A549 (cell line): ENCODE measurements at regions not wholly inside any gene's neighbourhood (a gene's known extent, or its start where the extent isn't known, plus 50 kb on each side); places are given as distances from the start of the nearest gene placed in this dataset.

Experiments
- ATAC-seq, 2 experiments: fragments of 200-7000 bp in 1 of 2; fragments of >200 bp in 1 of 2; cut with Nextera tagmentation in 1 of 2; cut with Tn5 transposase in 1 of 2; 3 replicates each; pipeline versions ENCODE4 v1.8.0 to v1.9.1; 2018 to 2020; ENCODE audit warnings: mild to moderate bottlenecking in 1 of 2, moderate library complexity in 1 of 2
- CTCF ChIA-PET: fragments of 300-600 bp; sonication (Branson Sonifier 250); formaldehyde crosslinking; extraction: SDS; loops from one replicate; lab custom pipeline; 2021; ENCODE audit warnings: antibody characterized with exemption, inconsistent platforms; lab: Yijun Ruan, JAX
- POLR2A ChIA-PET: fragments of 350-600 bp; formaldehyde crosslinking; extraction: SDS; loops from one replicate; lab custom pipeline; 2021; ENCODE audit warnings: antibody characterized with exemption, inconsistent platforms; lab: Yijun Ruan, JAX
- DNase-seq, 2 experiments: peaks; one replicate each; pipeline versions ENCODE4 v3.0.0 to v3.0.0-alpha.2; 2011 to 2016; ENCODE audit warnings: low read depth in 1 of 2, low spot score in 1 of 2
- FAIRE-seq: peaks from 2 replicates; lab custom pipeline; 2011; peaks lifted over from hg19 to GRCh38; lab: Jason Lieb, UNC
- H3K27ac ChIP-seq, 2 experiments: fragments of >200 bp; sonication (Bioruptor Twin); formaldehyde crosslinking; 3 replicates each; pipeline ENCODE4 v1.5.1; 2016 to 2017
- H3K4me1 ChIP-seq: fragments of >200 bp; sonication (Bioruptor Twin); formaldehyde crosslinking; 3 replicates; pipeline ENCODE4 v1.6.1; 2016
- H3K4me2 ChIP-seq: fragments of >200 bp; sonication (Bioruptor Twin); formaldehyde crosslinking; 3 replicates; pipeline ENCODE4 v1.6.1; 2016
- H3K4me3 ChIP-seq: fragments of >200 bp; sonication (Bioruptor Twin); formaldehyde crosslinking; 3 replicates; pipeline ENCODE4 v1.5.1; 2016
- H3K9me3 ChIP-seq: fragments of >200 bp; sonication (Bioruptor Twin); formaldehyde crosslinking; 3 replicates; pipeline ENCODE4 v1.6.1; 2016
- CBX2 ChIP-seq: fragments of 200-600 bp; sonication (generic); IDR thresholded peaks from 2 replicates; pipeline ENCODE4 v1.6.1; 2016; ENCODE audit warnings: low read depth, mild to moderate bottlenecking, borderline replicate concordance
- CBX8 ChIP-seq: fragments of 200-600 bp; sonication (generic); IDR thresholded peaks from 2 replicates; pipeline ENCODE4 v1.6.1; 2016
- CEBPB ChIP-seq, 2 experiments: fragments of >200 bp in 1 of 2; sonication (Bioruptor Twin) in 1 of 2; formaldehyde crosslinking in 1 of 2; IDR thresholded peaks; 2 replicates each; pipeline ENCODE4 v1.6.1; 2012 to 2016
- CHD4 ChIP-seq: fragments of 200-600 bp; sonication (generic); IDR thresholded peaks from 2 replicates; pipeline ENCODE4 v1.6.1; 2016; ENCODE audit warnings: antibody characterized with exemption, mild to moderate bottlenecking, borderline replicate concordance
- ELK1 ChIP-seq: fragments of 150-350 bp; IDR thresholded peaks from 2 replicates; pipeline ENCODE4 v1.6.1; 2014; ENCODE audit warnings: low read depth, mild to moderate bottlenecking, low read length
- EP300 ChIP-seq, 2 experiments: fragments of >200 bp; sonication (Bioruptor Twin); formaldehyde crosslinking; IDR thresholded peaks; 2 replicates in 1 of 2; 3 replicates in 1 of 2; pipeline ENCODE4 v1.6.1; 2016 to 2017
- GATA3 ChIP-seq: IDR thresholded peaks from 2 replicates; pipeline ENCODE4 v1.6.1; 2012; ENCODE audit warnings: borderline replicate concordance
- HES2 ChIP-seq: fragments of >200 bp; sonication (Bioruptor Twin); formaldehyde crosslinking; IDR thresholded peaks from 2 replicates; pipeline ENCODE4 v1.6.1; 2016
- HEYL ChIP-seq: fragments of 250-450 bp; sonication (Bioruptor Pico); IDR thresholded peaks from 2 replicates; pipeline ENCODE4 v1.8.0; 2021; ENCODE audit warnings: mild to moderate bottlenecking, moderate library complexity
- HOXB13 ChIP-seq: fragments of 250-450 bp; sonication (Bioruptor Pico); IDR thresholded peaks from 2 replicates; pipeline ENCODE4 v1.5.0; 2020; ENCODE audit warnings: low read depth, mild to moderate bottlenecking, moderate library complexity
- KDM1A ChIP-seq: fragments of 200-600 bp; sonication (generic); IDR thresholded peaks from 2 replicates; pipeline ENCODE4 v1.6.1; 2016; ENCODE audit warnings: low read depth, mild to moderate bottlenecking
- KDM5A ChIP-seq: fragments of 200-600 bp; sonication (generic); IDR thresholded peaks from 2 replicates; pipeline ENCODE4 v1.6.1; 2016; ENCODE audit warnings: antibody characterized with exemption, mild to moderate bottlenecking
- MAFK ChIP-seq: fragments of 450-650 bp; IDR thresholded peaks from 2 replicates; pipeline ENCODE4 v1.6.1; 2014; ENCODE audit not compliant: partially characterized antibody
- MYC ChIP-seq: IDR thresholded peaks from 2 replicates; pipeline ENCODE4 v1.6.1; 2012; ENCODE audit warnings: mild to moderate bottlenecking, inconsistent platforms, low read length, improper control_type of control experiment, borderline replicate concordance
- NPAS2 ChIP-seq: fragments of 250-450 bp; sonication (Bioruptor Pico); IDR thresholded peaks from 2 replicates; pipeline ENCODE4 v1.8.0; 2022; ENCODE audit warnings: mild to moderate bottlenecking, moderate library complexity, borderline replicate concordance
- NR3C1 ChIP-seq: fragments of >200 bp; sonication (Bioruptor Twin); formaldehyde crosslinking; IDR thresholded peaks from 3 replicates; pipeline ENCODE4 v1.6.1; 2017
- PBX3 ChIP-seq: IDR thresholded peaks from 2 replicates; pipeline ENCODE4 v1.6.1; 2012
- RARB ChIP-seq: fragments of 250-450 bp; sonication (Bioruptor Pico); IDR thresholded peaks from 2 replicates; pipeline ENCODE4 v1.8.0; 2021; ENCODE audit warnings: mild to moderate bottlenecking, moderate library complexity
- SMC3 ChIP-seq: fragments of >200 bp; sonication (Bioruptor Twin); formaldehyde crosslinking; IDR thresholded peaks from 3 replicates; pipeline ENCODE4 v1.6.1; 2018; ENCODE audit warnings: inconsistent platforms
- TP53 ChIP-seq: fragments of 250-450 bp; sonication (Bioruptor Pico); IDR thresholded peaks from 2 replicates; pipeline ENCODE4 v1.5.0; 2021; ENCODE audit warnings: mild to moderate bottlenecking, moderate library complexity
- ZC3H11A ChIP-seq: fragments of 450-650 bp; IDR thresholded peaks from 2 replicates; pipeline ENCODE4 v1.6.1; 2014; ENCODE audit warnings: antibody characterized with exemption, mild to moderate bottlenecking
- ZFP36 ChIP-seq: fragments of 450-650 bp; IDR thresholded peaks from 2 replicates; pipeline ENCODE4 v1.6.1; 2014; ENCODE audit warnings: borderline replicate concordance; ENCODE audit not compliant: partially characterized antibody
- ZNF302 ChIP-seq: fragments of 250-450 bp; sonication (Bioruptor Pico); IDR thresholded peaks from 2 replicates; pipeline ENCODE4 v1.9.0; 2021; ENCODE audit warnings: inconsistent platforms, mild to moderate bottlenecking, moderate library complexity
- ZSCAN20 ChIP-seq: fragments of 250-450 bp; sonication (Bioruptor Pico); IDR thresholded peaks from 2 replicates; pipeline ENCODE4 v1.8.0; 2022; ENCODE audit warnings: mild to moderate bottlenecking, moderate library complexity
- WGBS: methylation state at CpG from one replicate; pipeline ENCODE4 v1.1.6; 2017; ENCODE audit errors: missing lambda C conversion rate; 5-methylcytosine and 5-hydroxymethylcytosine counted together
- TF ChIP-seq, protein P1 (sequence below): fragments of 250-450 bp; sonication (Bioruptor Pico); IDR thresholded peaks from 2 replicates; pipeline ENCODE4 v1.5.0; 2020; ENCODE audit warnings: low read depth, mild to moderate bottlenecking, moderate library complexity
- TF ChIP-seq, protein P2 (sequence below): fragments of 450-650 bp; IDR thresholded peaks from 2 replicates; pipeline ENCODE4 v1.6.1; 2014; ENCODE audit warnings: antibody characterized with exemption
- TF ChIP-seq, protein P3 (sequence below): fragments of >200 bp; sonication (Bioruptor Twin); formaldehyde crosslinking; IDR thresholded peaks from 3 replicates; pipeline ENCODE4 v1.5.1; 2016

GRCh38 chr11:15342163-15342562, 227.4 kb downstream of the INSC start:
- Histone ChIP-seq H3K9me3 (no peaks in the 10 kb centered on the region), H3K27ac (no peak overlapping the region), H3K4me2 (no peak overlapping the region), H3K4me3 (no peak overlapping the region), H3K4me1 (no peaks in the 10 kb centered on the region)
- no peak for FAIRE-seq
- WGBS = 6% methylated on average over 2 of the region's 2 CpGs
- ChIA-PET POLR2A (no interaction called here), CTCF (no interaction called here)
- no peak for ATAC-seq
- DNase-seq = no peak
- TF ChIP-seq, protein P1, sequence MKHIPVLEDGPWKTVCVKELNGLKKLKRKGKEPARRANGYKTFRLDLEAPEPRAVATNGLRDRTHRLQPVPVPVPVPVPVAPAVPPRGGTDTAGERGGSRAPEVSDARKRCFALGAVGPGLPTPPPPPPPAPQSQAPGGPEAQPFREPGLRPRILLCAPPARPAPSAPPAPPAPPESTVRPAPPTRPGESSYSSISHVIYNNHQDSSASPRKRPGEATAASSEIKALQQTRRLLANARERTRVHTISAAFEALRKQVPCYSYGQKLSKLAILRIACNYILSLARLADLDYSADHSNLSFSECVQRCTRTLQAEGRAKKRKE = no peak
- TF ChIP-seq KDM5A (no peak), ZFP36 (no peak), MAFK (no peak), ELK1 (no peak), EP300 (IDR thresholded peaks at IDR 0.05) (no peak), ZSCAN20 (no peak), NR3C1 (no peak), ZNF302 (CRISPR knock-in tag) (no peak), KDM1A (no peak), RARB (CRISPR knock-in tag) (no peak), MYC (no peak), CBX8 (no peak), CEBPB (IDR thresholded peaks at IDR 0.05) (no peak), CBX2 (no peak), PBX3 (no peak), SMC3 (no peak), HEYL (no peak)
- TF ChIP-seq, protein P2, sequence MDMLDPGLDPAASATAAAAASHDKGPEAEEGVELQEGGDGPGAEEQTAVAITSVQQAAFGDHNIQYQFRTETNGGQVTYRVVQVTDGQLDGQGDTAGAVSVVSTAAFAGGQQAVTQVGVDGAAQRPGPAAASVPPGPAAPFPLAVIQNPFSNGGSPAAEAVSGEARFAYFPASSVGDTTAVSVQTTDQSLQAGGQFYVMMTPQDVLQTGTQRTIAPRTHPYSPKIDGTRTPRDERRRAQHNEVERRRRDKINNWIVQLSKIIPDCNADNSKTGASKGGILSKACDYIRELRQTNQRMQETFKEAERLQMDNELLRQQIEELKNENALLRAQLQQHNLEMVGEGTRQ = no peak
- TF ChIP-seq, protein P3, sequence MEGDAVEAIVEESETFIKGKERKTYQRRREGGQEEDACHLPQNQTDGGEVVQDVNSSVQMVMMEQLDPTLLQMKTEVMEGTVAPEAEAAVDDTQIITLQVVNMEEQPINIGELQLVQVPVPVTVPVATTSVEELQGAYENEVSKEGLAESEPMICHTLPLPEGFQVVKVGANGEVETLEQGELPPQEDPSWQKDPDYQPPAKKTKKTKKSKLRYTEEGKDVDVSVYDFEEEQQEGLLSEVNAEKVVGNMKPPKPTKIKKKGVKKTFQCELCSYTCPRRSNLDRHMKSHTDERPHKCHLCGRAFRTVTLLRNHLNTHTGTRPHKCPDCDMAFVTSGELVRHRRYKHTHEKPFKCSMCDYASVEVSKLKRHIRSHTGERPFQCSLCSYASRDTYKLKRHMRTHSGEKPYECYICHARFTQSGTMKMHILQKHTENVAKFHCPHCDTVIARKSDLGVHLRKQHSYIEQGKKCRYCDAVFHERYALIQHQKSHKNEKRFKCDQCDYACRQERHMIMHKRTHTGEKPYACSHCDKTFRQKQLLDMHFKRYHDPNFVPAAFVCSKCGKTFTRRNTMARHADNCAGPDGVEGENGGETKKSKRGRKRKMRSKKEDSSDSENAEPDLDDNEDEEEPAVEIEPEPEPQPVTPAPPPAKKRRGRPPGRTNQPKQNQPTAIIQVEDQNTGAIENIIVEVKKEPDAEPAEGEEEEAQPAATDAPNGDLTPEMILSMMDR = no peak

DNA sequence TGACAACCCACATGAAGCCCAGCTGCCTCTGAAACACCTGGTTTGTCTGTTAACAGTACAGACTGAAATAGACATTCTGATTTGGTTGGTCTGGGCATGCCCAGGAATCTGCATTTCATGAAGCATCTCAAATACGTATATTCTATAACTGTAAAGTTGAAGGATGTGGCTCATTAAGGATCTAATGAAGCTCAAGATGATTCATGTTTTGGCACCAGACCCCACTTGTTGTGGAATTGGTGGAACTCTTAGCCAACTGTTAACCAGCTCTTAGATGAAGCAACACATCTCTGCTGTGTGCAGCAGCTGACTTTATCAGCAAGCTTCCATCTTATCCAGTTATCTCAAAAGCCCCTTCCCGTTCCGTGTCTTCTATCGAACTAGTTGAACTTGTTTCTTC, 232.2 kb downstream of the INSC start:
- H3K27ac ChIP-seq = no peak overlapping the region
- H3K4me3 ChIP-seq = no peak overlapping the region
- H3K4me1 ChIP-seq = no peaks in the 10 kb centered on the region
- FAIRE-seq (no peak), ATAC-seq (no peak), DNase-seq (no peak)
- no peak overlapping the region for H3K4me2 ChIP-seq
- POLR2A ChIA-PET = no interaction called here
- CTCF ChIA-PET = no interaction called here
- H3K9me3 ChIP-seq = no peaks in the 10 kb centered on the region
- WGBS = under 1% methylated on average over 4 of the region's 4 CpGs
- TF ChIP-seq PBX3 = no peak
- no peak for TF ChIP-seq ZC3H11A
- no peak for TF ChIP-seq HEYL
- TF ChIP-seq HOXB13 (CRISPR knock-in tag) = no peak
- no peak for TF ChIP-seq CHD4
- TF ChIP-seq NPAS2 (CRISPR knock-in tag) = no peak
- no peak for TF ChIP-seq GATA3
- TF ChIP-seq HES2 = no peak
- TF ChIP-seq TP53 (CRISPR knock-in tag) = no peak
